ENCODE measurements at regions not wholly inside any gene's neighbourhood (a gene's known extent, or its start where the extent isn't known, plus 50 kb on each side); places are given as distances from the start of the nearest gene placed in this dataset.
"Not testable (repeated sequence)": the region's sequence is repeated elsewhere in the genome, so short reads cannot be mapped to it uniquely, and the experiment has no call there.

GRCh38 chr4:151883747-151884146 lies 122.9 kb upstream of the GATB start:
- DNase-seq = no peak

- DNase-seq = no peak
Observed at GRCh38 chr4:151882072-151882803, 121.4 kb upstream of the GATB start.

DNA sequence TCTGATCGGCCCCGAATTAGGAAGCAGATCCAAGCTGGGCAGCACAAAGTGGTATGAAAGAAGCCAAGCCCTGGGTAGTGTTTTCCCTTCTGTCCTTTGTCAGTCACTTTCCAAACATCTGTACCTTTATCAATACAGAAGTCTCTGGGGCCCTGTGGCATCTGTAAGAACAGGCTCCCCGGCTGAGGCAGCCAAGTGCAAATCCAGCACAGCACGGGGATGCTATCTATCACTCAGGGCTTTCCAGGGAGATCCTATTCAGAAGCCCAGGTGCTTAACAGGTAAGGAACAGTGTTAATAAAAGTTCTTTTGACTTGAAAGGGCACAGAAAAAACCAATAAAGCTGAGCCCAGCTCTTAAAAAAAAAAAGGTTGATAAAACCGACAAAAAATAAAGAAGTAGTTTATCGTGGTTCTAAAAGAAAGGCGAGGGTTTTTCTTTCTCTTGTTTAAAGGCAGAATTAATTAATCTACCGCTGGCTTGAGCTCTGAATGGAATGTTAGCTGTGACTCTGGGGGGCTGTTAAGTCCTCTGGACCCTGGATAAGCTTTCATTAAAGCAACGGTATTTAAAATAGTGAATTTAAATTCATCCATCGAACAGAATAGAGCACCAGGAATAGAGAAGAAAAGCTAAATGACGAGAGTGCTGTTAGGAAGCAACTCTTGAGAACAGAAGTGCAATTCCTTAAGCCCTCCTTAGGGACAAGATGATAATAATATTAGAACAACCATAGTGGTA lies 119.1 kb upstream of the GATB start:
- DNase-seq = no peak

- no peak for DNase-seq
Observed at GRCh38 chr4:151876381-151876988, 115.7 kb upstream of the GATB start.

DNA sequence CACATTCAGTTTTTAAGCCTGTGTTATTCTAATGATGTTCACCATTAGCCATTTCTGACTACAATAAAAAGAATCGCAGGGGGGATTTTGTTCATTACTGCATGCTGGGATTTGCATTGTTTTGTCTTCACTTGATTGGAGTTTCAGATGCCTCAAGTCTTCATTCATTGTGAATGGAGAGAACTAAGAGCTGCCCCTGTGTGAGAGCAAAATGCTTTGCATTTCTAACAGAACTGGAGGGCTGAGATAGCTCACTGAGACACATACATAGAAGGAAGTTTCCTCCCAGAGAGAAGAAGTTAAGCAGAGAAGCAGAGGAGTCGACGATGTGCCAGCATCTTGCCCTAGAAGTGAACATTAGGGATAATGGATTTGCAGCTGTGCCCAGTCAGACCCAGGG lies 113.5 kb upstream of the GATB start:
- DNase-seq = no peak

- no peak for DNase-seq
Observed at GRCh38 chr4:151866592-151866918, 105.7 kb upstream of the GATB start.

DNA sequence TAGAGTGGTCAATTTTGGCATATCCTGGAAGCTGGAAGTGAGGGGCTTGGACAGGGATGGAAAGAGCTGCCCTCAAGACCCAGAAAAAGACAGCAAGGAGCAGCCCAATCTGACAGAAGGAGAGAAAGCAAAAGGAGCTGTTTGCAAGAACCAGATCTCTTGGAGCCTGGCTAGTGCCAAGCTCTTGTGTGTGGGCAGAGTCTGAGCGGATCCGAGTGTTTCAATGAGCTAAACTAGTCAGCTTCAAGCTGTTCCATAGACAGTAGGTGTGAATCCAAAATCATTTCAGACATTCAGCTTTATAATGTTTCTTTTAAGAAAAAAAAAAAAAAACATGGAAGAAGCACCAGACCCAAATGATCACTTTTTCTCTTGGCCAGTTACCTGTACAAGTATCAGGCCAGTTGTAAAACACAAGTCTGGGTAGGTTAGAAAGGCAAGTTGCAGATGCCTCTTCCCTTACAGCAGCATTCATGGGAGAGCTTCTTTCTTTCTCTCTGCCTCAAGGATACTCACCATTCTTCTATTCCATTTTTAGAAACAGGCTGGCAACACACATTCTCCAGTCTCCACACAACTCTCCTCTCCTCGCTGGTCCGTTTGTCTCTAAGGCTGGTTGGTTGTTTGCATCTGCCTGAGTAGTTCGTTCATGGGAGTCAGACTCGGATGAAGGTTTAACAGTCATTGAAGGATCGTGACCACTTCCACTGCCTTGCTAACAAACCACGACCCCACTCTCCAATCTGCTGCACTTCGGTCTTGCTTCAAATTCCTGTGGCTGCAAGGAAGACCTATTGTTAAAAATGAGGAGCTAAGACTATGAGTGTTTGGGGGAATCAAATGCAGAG lies 105.2 kb upstream of the GATB start:
- DNase-seq = no peak

- no peak for DNase-seq
Observed at GRCh38 chr4:151865312-151865711, 104.5 kb upstream of the GATB start.

- no peak for DNase-seq
Observed at GRCh38 chr4:151864068-151864467, 103.3 kb upstream of the GATB start.

DNA sequence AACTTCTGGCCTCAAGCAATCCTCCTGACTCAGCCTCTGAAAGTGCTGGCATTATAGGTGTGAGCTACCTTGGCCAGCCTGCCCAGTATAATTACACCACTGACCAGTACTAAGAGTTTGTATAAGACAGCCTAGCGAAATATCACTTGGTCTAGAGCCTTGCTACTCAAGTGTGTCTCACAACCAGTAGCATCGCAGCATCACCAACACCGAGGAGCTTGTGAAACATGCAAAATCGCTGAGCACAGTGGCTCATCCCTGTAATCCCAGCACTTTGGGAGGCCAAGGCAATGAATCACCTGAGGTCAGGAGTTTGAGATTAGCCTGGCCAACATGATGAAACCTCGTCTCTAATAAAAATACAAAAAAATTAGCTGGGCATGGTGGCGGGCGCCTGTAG lies 102.0 kb upstream of the GATB start:
- no peak for DNase-seq

GRCh38 chr4:151860561-151861093 lies 99.8 kb upstream of the GATB start:
- no peak for DNase-seq

- no peak for DNase-seq
Observed at GRCh38 chr4:151859641-151860040, 98.8 kb upstream of the GATB start.

GRCh38 chr4:151858356-151858755 lies 97.5 kb upstream of the GATB start:
- no peak for DNase-seq

DNA sequence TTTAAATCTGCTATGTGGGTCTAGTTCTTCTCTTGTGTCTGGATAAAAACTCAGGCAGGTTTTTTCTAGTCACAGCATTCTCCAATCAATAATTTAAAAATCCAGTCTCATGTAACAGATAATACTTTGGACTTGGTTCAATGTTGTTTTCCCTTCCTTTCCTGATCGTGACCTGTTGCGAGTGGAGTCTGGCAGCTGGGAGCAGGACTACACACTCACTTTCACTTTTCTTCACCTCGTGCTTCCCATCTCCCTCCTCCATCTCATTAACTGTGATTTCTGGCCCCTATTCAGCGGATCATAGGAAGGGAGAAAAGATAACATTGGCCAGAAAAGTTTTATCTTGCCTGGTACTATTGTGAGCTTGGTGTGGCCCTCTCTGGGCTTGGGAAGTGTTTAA lies 96.6 kb upstream of the GATB start:
- no peak for DNase-seq

GRCh38 chr4:151855747-151856146 lies 94.9 kb upstream of the GATB start:
- no peak for DNase-seq

- DNase-seq = no peak
Observed at GRCh38 chr4:151854731-151855130, 93.9 kb upstream of the GATB start.

GRCh38 chr4:151853034-151853433 lies 92.2 kb upstream of the GATB start:
- no peak for DNase-seq

GRCh38 chr4:151852202-151852601 lies 91.4 kb upstream of the GATB start:
- DNase-seq = no peak

DNA sequence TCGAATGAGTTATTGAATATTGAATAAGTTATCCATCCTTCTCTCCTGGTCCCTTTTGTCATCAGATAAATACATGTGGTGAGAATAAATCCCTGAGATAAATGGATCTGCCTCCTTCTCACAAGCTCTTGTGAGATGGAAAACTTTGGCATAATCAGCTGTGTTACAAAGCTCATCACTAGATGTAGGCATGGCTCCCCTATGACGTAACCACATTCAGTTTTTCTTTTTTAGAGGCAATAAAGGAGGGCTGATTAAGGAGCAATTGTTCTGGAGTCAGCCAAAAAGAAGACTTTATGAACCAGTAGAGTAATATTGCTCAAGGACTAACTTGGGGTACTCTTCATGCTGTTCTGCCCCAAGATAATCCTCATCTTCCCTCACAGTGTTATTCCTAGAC lies 90.5 kb upstream of the GATB start:
- DNase-seq = no peak

DNA sequence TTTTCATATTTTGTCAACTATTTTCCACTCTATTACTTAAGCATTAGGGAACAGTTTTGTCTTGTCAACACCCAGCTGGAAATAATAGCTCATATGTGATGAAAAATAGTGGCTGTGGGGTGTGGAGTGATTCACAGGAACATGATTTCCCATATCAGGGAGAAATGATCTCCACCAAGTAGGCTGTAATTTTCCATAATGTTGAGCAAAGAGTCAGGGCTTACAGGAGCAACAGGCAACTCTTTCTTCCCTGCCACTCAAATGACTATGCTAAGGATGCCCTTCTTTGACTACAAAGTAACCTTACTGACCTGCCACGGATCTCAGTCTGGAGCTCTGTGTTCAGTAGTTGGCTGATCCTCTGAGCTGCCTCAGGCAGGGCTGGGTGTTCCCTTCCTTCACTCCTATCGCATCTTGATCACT lies 90.0 kb upstream of the GATB start:
- DNase-seq = no peak

DNA sequence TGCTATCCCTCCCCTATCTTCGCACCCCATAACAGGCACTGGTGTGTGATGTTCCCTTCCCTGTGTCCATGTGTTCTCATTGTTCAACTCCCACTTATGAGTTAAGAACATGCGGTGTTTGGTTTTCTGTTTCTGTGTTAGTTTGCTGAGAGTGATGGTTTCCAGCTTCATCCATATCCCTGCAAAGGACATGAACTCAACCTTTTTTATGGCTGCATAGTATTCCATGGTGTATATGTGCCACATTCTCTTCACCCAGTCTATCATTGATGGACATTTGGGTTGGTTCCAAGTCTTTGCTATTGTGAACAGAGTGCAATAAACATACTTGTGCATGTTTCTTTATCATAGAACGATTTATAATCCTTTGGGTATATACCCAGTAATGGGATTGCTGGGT lies 84.7 kb upstream of the GATB start:
- not testable (repeated sequence) for DNase-seq

DNA sequence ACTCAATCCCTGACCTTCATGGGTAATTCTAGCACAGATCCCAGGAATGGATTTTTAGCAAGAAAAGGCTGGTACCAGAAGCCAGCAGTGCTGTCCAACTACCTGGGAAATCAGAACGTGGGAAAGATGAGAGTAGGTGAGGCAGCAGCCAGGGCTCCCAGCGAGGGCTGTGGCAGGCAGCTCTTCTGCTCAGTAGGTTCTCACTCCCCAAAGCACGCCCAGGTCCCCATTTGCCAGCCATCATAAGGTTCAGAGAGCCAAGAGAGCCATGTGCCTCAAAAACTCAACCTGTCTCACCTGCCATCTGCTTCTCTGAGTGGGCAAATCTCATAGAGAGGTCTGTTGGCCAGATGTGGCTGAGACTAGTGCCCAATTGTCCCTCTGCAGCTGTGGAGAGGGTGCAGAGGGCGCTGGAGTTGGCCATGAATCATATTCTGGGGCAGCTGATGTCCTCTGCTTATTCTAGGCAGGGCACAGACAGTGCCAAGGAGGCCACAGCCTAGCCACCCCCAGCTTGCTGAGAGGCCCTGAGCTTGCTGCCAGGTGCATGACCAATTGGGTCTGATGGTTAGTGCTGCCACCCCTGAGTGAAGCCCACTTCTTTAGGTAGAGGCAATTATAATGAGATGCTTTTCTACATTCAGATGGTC lies 81.7 kb upstream of the GATB start:
- no peak for DNase-seq
